ENCODE measurements at regions not wholly inside any gene's neighbourhood (a gene's known extent, or its start where the extent isn't known, plus 50 kb on each side); places are given as distances from the start of the nearest gene placed in this dataset.

- Mint-ChIP-seq H3K27ac (no peak overlapping the region), H3K9me3 (ENCODE audit: low read depth) (no peaks in the 10 kb centered on the region)
These were observed 186.1 kb upstream of the KLF12 start for GRCh38 chr13:74320282-74320681.

GRCh38 chr13:74316547-74316946 is 182.3 kb upstream of the KLF12 start:
- H3K27me3 Mint-ChIP-seq: no peaks in the 10 kb centered on the region
- peaks cover 6% of the 10 kb centered on the region for H3K9me3 Mint-ChIP-seq (ENCODE audit: low read depth)
- no peak overlapping the region for H3K4me3 Mint-ChIP-seq
- peaks cover 17% of the 10 kb centered on the region for H3K4me1 Mint-ChIP-seq (ENCODE audit: low read depth)
- H3K36me3 Mint-ChIP-seq: peaks cover 14% of the 10 kb centered on the region
- H3K27ac Mint-ChIP-seq: no peak overlapping the region

More at GRCh38 chr13:74320282-74320681, 186.1 kb upstream of the KLF12 start:
- Mint-ChIP-seq H3K4me1 (ENCODE audit: low read depth) (peaks cover 17% of the 10 kb centered on the region), H3K4me3 (no peak overlapping the region), H3K36me3 (peaks cover 8% of the 10 kb centered on the region), H3K27me3 (no peaks in the 10 kb centered on the region)

GRCh38 chr13:74306496-74306895 is 172.3 kb upstream of the KLF12 start:
- Mint-ChIP-seq H3K27ac (no peak overlapping the region), H3K9me3 (ENCODE audit: low read depth) (no peaks in the 10 kb centered on the region), H3K4me1 (ENCODE audit: low read depth) (peaks cover 8% of the 10 kb centered on the region), H3K36me3 (peaks cover 12% of the 10 kb centered on the region), H3K4me3 (no peak overlapping the region), H3K27me3 (no peaks in the 10 kb centered on the region)

GRCh38 chr13:74305876-74306275 is 171.7 kb upstream of the KLF12 start:
- H3K4me1 Mint-ChIP-seq (ENCODE audit: low read depth): peaks cover 8% of the 10 kb centered on the region
- no peaks in the 10 kb centered on the region for H3K9me3 Mint-ChIP-seq (ENCODE audit: low read depth)
- H3K27ac Mint-ChIP-seq: no peak overlapping the region
- H3K36me3 Mint-ChIP-seq: peaks cover 12% of the 10 kb centered on the region
- no peaks in the 10 kb centered on the region for H3K27me3 Mint-ChIP-seq
- no peak overlapping the region for H3K4me3 Mint-ChIP-seq

GRCh38 chr13:74301258-74301935 is 167.2 kb upstream of the KLF12 start:
- no peak overlapping the region for H3K27ac Mint-ChIP-seq
- H3K9me3 Mint-ChIP-seq (ENCODE audit: low read depth): no peaks in the 10 kb centered on the region
- H3K27me3 Mint-ChIP-seq: no peaks in the 10 kb centered on the region
- peaks cover 9% of the 10 kb centered on the region for H3K4me1 Mint-ChIP-seq (ENCODE audit: low read depth)
- H3K4me3 Mint-ChIP-seq: no peak overlapping the region
- peaks cover 10% of the 10 kb centered on the region for H3K36me3 Mint-ChIP-seq

- Mint-ChIP-seq H3K27me3 (no peaks in the 10 kb centered on the region), H3K4me3 (no peak overlapping the region), H3K4me1 (ENCODE audit: low read depth) (peaks cover 5% of the 10 kb centered on the region), H3K9me3 (ENCODE audit: low read depth) (no peaks in the 10 kb centered on the region), H3K36me3 (peaks cover 12% of the 10 kb centered on the region), H3K27ac (no peak overlapping the region)
These were observed 166.0 kb upstream of the KLF12 start for GRCh38 chr13:74300162-74300561.

GRCh38 chr13:74299721-74300120 is 165.5 kb upstream of the KLF12 start:
- Mint-ChIP-seq H3K4me3 (no peak overlapping the region), H3K27ac (no peak overlapping the region), H3K27me3 (no peaks in the 10 kb centered on the region), H3K9me3 (ENCODE audit: low read depth) (no peaks in the 10 kb centered on the region), H3K36me3 (peaks cover 12% of the 10 kb centered on the region), H3K4me1 (ENCODE audit: low read depth) (peaks cover 5% of the 10 kb centered on the region)

- Mint-ChIP-seq H3K36me3 (peaks cover 12% of the 10 kb centered on the region), H3K27me3 (no peaks in the 10 kb centered on the region), H3K4me1 (ENCODE audit: low read depth) (peaks cover 5% of the 10 kb centered on the region), H3K4me3 (no peak overlapping the region), H3K27ac (no peak overlapping the region), H3K9me3 (ENCODE audit: low read depth) (no peaks in the 10 kb centered on the region)
These were observed 164.7 kb upstream of the KLF12 start for GRCh38 chr13:74298923-74299322.

- H3K27ac Mint-ChIP-seq: peak overlapping the region; percentile 64
- peaks cover 49% of the 10 kb centered on the region for H3K4me1 Mint-ChIP-seq (ENCODE audit: low read depth)
- no peaks in the 10 kb centered on the region for H3K36me3 Mint-ChIP-seq
- no peaks in the 10 kb centered on the region for H3K9me3 Mint-ChIP-seq (ENCODE audit: low read depth)
- peak overlapping the region; percentile 55 for H3K4me3 Mint-ChIP-seq
- H3K27me3 Mint-ChIP-seq: no peaks in the 10 kb centered on the region
These were observed 155.9 kb upstream of the KLF12 start for GRCh38 chr13:74289861-74290773.

GRCh38 chr13:74289107-74289506 is 154.9 kb upstream of the KLF12 start:
- Mint-ChIP-seq H3K27ac (no peak overlapping the region), H3K4me3 (no peak overlapping the region), H3K27me3 (no peaks in the 10 kb centered on the region), H3K36me3 (no peaks in the 10 kb centered on the region), H3K9me3 (ENCODE audit: low read depth) (no peaks in the 10 kb centered on the region), H3K4me1 (ENCODE audit: low read depth) (peaks cover 58% of the 10 kb centered on the region)

GRCh38 chr13:74288361-74288911 is 154.2 kb upstream of the KLF12 start:
- Mint-ChIP-seq H3K9me3 (ENCODE audit: low read depth) (no peaks in the 10 kb centered on the region), H3K4me3 (peak overlapping the region; percentile 82), H3K36me3 (no peaks in the 10 kb centered on the region), H3K27ac (peak overlapping the region; percentile 88), H3K27me3 (no peaks in the 10 kb centered on the region), H3K4me1 (ENCODE audit: low read depth) (peaks cover 59% of the 10 kb centered on the region)

- Mint-ChIP-seq H3K27ac (peak overlapping the region; percentile 88), H3K4me1 (ENCODE audit: low read depth) (peaks cover 61% of the 10 kb centered on the region), H3K27me3 (no peaks in the 10 kb centered on the region)
These were observed 153.5 kb upstream of the KLF12 start for GRCh38 chr13:74287724-74288169.

GRCh38 chr13:74280795-74281490 is 146.7 kb upstream of the KLF12 start:
- peaks cover 61% of the 10 kb centered on the region for H3K4me1 Mint-ChIP-seq (ENCODE audit: low read depth)
- no peaks in the 10 kb centered on the region for H3K27me3 Mint-ChIP-seq
- no peak overlapping the region for H3K4me3 Mint-ChIP-seq
- peaks cover 4% of the 10 kb centered on the region for H3K36me3 Mint-ChIP-seq
- no peaks in the 10 kb centered on the region for H3K9me3 Mint-ChIP-seq (ENCODE audit: low read depth)
- no peak overlapping the region for H3K27ac Mint-ChIP-seq

More at GRCh38 chr13:74287724-74288169, 153.5 kb upstream of the KLF12 start:
- peak overlapping the region; percentile 82 for H3K4me3 Mint-ChIP-seq
- H3K9me3 Mint-ChIP-seq (ENCODE audit: low read depth): no peaks in the 10 kb centered on the region
- no peaks in the 10 kb centered on the region for H3K36me3 Mint-ChIP-seq

- Mint-ChIP-seq H3K4me1 (ENCODE audit: low read depth) (peaks cover 59% of the 10 kb centered on the region), H3K36me3 (peaks cover 4% of the 10 kb centered on the region), H3K27ac (no peak overlapping the region), H3K4me3 (no peak overlapping the region), H3K27me3 (no peaks in the 10 kb centered on the region), H3K9me3 (ENCODE audit: low read depth) (no peaks in the 10 kb centered on the region)
These were observed 146.0 kb upstream of the KLF12 start for GRCh38 chr13:74280093-74280794.

Data from activated naive CD8-positive, alpha-beta T cell (primary cell).